ENCODE measurements at regions not wholly inside any gene's neighbourhood (a gene's known extent, or its start where the extent isn't known, plus 50 kb on each side); places are given as distances from the start of the nearest gene placed in this dataset.

- TF ChIP-seq MXD4 (CRISPR knock-in tag; IDR thresholded peaks at IDR 0.05; ENCODE audit: borderline replicate concordance) (no peak), E2F5 (CRISPR knock-in tag; IDR thresholded peaks at IDR 0.05) (no peak), ZNF532 (CRISPR knock-in tag; IDR thresholded peaks at IDR 0.05; ENCODE audit: borderline replicate concordance) (no peak)
Observed at GRCh38 chr2:220585241-220585640, 957.8 kb downstream of the SLC4A3 start (continued).

- ATAC-seq (no peak), DNase-seq (ENCODE audit: low spot score) (no peak)
- Mint-ChIP-seq H3K4me3 (no peak overlapping the region), H3K9me3 (no peaks in the 10 kb centered on the region), H3K27ac (no peak overlapping the region), H3K36me3 (no peaks in the 10 kb centered on the region), H3K4me1 (no peaks in the 10 kb centered on the region), H3K27me3 (ENCODE audit: low read depth) (no peaks in the 10 kb centered on the region)
- CTCF ChIA-PET, result no interaction called here
- no peak for TF ChIP-seq E2F1 (CRISPR knock-in tag; IDR thresholded peaks at IDR 0.05)
- TF ChIP-seq GRHL2 (CRISPR knock-in tag; IDR thresholded peaks at IDR 0.05; ENCODE audit: insufficient replicate concordance, severe bottlenecking), result no peak
- TF ChIP-seq ZNF423 (CRISPR knock-in tag; IDR thresholded peaks at IDR 0.05), result no peak
- no peak for TF ChIP-seq ARID4B (CRISPR knock-in tag; IDR thresholded peaks at IDR 0.05; ENCODE audit: borderline replicate concordance)
- no peak for TF ChIP-seq NFE2L1 (CRISPR knock-in tag; IDR thresholded peaks at IDR 0.05)
- TF ChIP-seq ZNF317 (CRISPR knock-in tag; IDR thresholded peaks at IDR 0.05; ENCODE audit: borderline replicate concordance, low read depth), result no peak
- TF ChIP-seq SOX15 (CRISPR knock-in tag; IDR thresholded peaks at IDR 0.05), result no peak
- TF ChIP-seq TEAD1 (CRISPR knock-in tag; IDR thresholded peaks at IDR 0.05), result no peak
- no peak for TF ChIP-seq IRF2 (CRISPR knock-in tag; IDR thresholded peaks at IDR 0.05; ENCODE audit: borderline replicate concordance, low read depth)
- no peak for TF ChIP-seq SMAD3 (CRISPR knock-in tag; IDR thresholded peaks at IDR 0.05; ENCODE audit: borderline replicate concordance)
- no peak for TF ChIP-seq E2F4 (CRISPR knock-in tag; IDR thresholded peaks at IDR 0.05; ENCODE audit: borderline replicate concordance, low read depth)
- TF ChIP-seq CDX4 (CRISPR knock-in tag; IDR thresholded peaks at IDR 0.05; ENCODE audit: borderline replicate concordance), result no peak
- no peak for TF ChIP-seq SP1 (CRISPR knock-in tag; conservative IDR thresholded peaks at IDR 0.05)
- POLR2A ChIA-PET, result no interaction called here
Observed at GRCh38 chr2:220586980-220587530, 959.6 kb downstream of the SLC4A3 start.

Measured in WTC11 (cell line).